ENCODE measurements at regions not wholly inside any gene's neighbourhood (a gene's known extent, or its start where the extent isn't known, plus 50 kb on each side); places are given as distances from the start of the nearest gene placed in this dataset.

DNA sequence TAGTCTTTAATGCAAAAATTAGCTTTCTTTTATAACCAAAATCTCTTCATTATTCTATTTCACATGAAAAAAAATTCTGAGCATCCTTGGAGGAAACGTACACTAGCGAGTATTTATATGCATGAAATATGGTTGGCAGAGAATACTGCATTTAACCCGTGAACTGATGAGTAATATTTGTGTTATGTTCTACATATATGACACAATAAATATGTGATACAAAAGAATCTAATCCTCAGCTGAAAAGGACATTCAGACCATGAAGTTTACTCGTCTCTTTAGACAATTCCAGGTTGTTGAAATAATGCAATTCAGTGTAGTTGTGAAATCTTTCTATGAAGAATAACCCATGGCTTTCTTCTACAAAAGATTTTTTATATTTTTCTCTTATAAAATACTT lies 524.8 kb upstream of the MAN1A1 start:
- DNase-seq (ENCODE audit: low spot score) = no peak
- ChIA-PET POLR2A (ENCODE audit: low non-redundant PET) (no interaction called here), CTCF (interaction anchor here (0.6 kb wide), 1 partner anchor 21 kb away, joined by 4 read pairs; no protein-coding TSS in a partner anchor)
- TF ChIP-seq, protein P1, sequence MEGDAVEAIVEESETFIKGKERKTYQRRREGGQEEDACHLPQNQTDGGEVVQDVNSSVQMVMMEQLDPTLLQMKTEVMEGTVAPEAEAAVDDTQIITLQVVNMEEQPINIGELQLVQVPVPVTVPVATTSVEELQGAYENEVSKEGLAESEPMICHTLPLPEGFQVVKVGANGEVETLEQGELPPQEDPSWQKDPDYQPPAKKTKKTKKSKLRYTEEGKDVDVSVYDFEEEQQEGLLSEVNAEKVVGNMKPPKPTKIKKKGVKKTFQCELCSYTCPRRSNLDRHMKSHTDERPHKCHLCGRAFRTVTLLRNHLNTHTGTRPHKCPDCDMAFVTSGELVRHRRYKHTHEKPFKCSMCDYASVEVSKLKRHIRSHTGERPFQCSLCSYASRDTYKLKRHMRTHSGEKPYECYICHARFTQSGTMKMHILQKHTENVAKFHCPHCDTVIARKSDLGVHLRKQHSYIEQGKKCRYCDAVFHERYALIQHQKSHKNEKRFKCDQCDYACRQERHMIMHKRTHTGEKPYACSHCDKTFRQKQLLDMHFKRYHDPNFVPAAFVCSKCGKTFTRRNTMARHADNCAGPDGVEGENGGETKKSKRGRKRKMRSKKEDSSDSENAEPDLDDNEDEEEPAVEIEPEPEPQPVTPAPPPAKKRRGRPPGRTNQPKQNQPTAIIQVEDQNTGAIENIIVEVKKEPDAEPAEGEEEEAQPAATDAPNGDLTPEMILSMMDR (conservative IDR thresholded peaks at IDR 0.05; ENCODE audit: low read depth) = no peak
- H3K27ac ChIP-seq = no peak overlapping the region

- H3K27ac ChIP-seq = no peak overlapping the region
- ChIA-PET CTCF (no interaction called here), POLR2A (ENCODE audit: low non-redundant PET) (no interaction called here)
Measured at GRCh38 chr6:119873107-119873506, 523.5 kb upstream of the MAN1A1 start.

GRCh38 chr6:119871520-119871919 lies 522.0 kb upstream of the MAN1A1 start:
- H3K27ac ChIP-seq = no peak overlapping the region
- DNase-seq (ENCODE audit: low spot score) = no peak
- ChIA-PET CTCF (no interaction called here), POLR2A (ENCODE audit: low non-redundant PET) (no interaction called here)
- TF ChIP-seq, protein P1 (conservative IDR thresholded peaks at IDR 0.05; ENCODE audit: low read depth) = no peak

More at GRCh38 chr6:119873107-119873506, 523.5 kb upstream of the MAN1A1 start:
- TF ChIP-seq, protein P1 (conservative IDR thresholded peaks at IDR 0.05; ENCODE audit: low read depth) = no peak
- DNase-seq (ENCODE audit: low spot score) = no peak

- no peak overlapping the region for H3K27ac ChIP-seq
- ChIA-PET CTCF (interaction anchor here (0.6 kb wide), 1 partner anchor 49 kb away, joined by 5 read pairs; no protein-coding TSS in a partner anchor), POLR2A (ENCODE audit: low non-redundant PET) (interaction anchor here (0.6 kb wide), 1 partner anchor 63 kb away, joined by 3 read pairs; no protein-coding TSS in a partner anchor)
- TF ChIP-seq, protein P1 (conservative IDR thresholded peaks at IDR 0.05; ENCODE audit: low read depth) = no peak
- peak; percentile 23 for DNase-seq (ENCODE audit: low spot score)
Measured at GRCh38 chr6:119865466-119866350, 516.1 kb upstream of the MAN1A1 start.

- no peak overlapping the region for H3K27ac ChIP-seq
- no peak for DNase-seq (ENCODE audit: low spot score)
- ChIA-PET CTCF (interaction anchor here (0.9 kb wide), 1 partner anchor 14 kb away, joined by 3 read pairs; no protein-coding TSS in a partner anchor), POLR2A (ENCODE audit: low non-redundant PET) (no interaction called here)
- TF ChIP-seq, protein P1 (conservative IDR thresholded peaks at IDR 0.05; ENCODE audit: low read depth) = no peak
Measured at GRCh38 chr6:119862719-119863118, 513.2 kb upstream of the MAN1A1 start.

GRCh38 chr6:119858901-119859300 lies 509.3 kb upstream of the MAN1A1 start:
- ChIA-PET CTCF (no interaction called here), POLR2A (ENCODE audit: low non-redundant PET) (no interaction called here)
- DNase-seq (ENCODE audit: low spot score) = peak; percentile 45
- H3K27ac ChIP-seq = no peak overlapping the region
- TF ChIP-seq, protein P1 (conservative IDR thresholded peaks at IDR 0.05; ENCODE audit: low read depth) = no peak
